ENCODE measurements at regions not wholly inside any gene's neighbourhood (a gene's known extent, or its start where the extent isn't known, plus 50 kb on each side); places are given as distances from the start of the nearest gene placed in this dataset.

- no peak for TF ChIP-seq CTCF (IDR thresholded peaks at IDR 0.05; ENCODE audit: low read depth, low read length)
- no peak overlapping the region for H3K4me3 ChIP-seq (replicated peaks in 1 of 2; ENCODE audit: low read depth in 2 of 2, low read length in 2 of 2)
- DNase-seq (ENCODE audit: low read depth in 2 of 2), result no peak
Measured at GRCh38 chr18:61019338-61020301, 313.6 kb upstream of the CDH20 start.

DNA sequence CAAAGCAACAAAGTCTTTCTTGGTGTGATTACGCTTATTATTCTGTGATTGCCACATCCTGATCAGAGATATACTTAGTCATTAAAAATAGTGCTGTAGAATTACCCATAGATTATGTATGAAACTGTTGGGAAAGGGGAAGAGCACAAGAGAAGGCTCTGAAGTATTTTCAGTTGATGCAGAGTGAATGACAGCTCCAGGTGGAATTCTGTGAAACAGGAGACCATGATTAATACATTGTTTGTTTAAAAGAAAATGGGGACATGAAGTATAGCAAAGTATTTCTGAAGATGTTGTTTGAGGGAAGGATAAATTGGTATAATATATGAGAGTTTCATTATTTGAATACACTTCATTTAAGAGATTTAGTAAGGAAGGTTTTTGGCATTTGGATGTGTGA is 307.6 kb upstream of the CDH20 start:
- no peak for TF ChIP-seq CTCF (IDR thresholded peaks at IDR 0.05; ENCODE audit: low read depth, low read length)
- DNase-seq (ENCODE audit: low read depth in 2 of 2), result no peak
- no peak overlapping the region for H3K4me3 ChIP-seq (replicated peaks in 1 of 2; ENCODE audit: low read depth in 2 of 2, low read length in 2 of 2)

GRCh38 chr18:61031626-61032025 is 301.6 kb upstream of the CDH20 start:
- no peak for DNase-seq (ENCODE audit: low read depth in 2 of 2)
- no peak overlapping the region for H3K4me3 ChIP-seq (replicated peaks in 1 of 2; ENCODE audit: low read depth in 2 of 2, low read length in 2 of 2)
- TF ChIP-seq CTCF (IDR thresholded peaks at IDR 0.05; ENCODE audit: low read depth, low read length), result no peak

GRCh38 chr18:61034580-61034979 is 298.6 kb upstream of the CDH20 start:
- no peak for TF ChIP-seq CTCF (IDR thresholded peaks at IDR 0.05; ENCODE audit: low read depth, low read length)
- no peak overlapping the region for H3K4me3 ChIP-seq (replicated peaks in 1 of 2; ENCODE audit: low read depth in 2 of 2, low read length in 2 of 2)
- no peak for DNase-seq (ENCODE audit: low read depth in 2 of 2)

GRCh38 chr18:61039251-61039650 is 294.0 kb upstream of the CDH20 start:
- H3K4me3 ChIP-seq (replicated peaks in 1 of 2; ENCODE audit: low read depth in 2 of 2, low read length in 2 of 2), result no peak overlapping the region
- no peak for TF ChIP-seq CTCF (IDR thresholded peaks at IDR 0.05; ENCODE audit: low read depth, low read length)
- DNase-seq (ENCODE audit: low read depth in 2 of 2), result no peak

- no peak for TF ChIP-seq CTCF (IDR thresholded peaks at IDR 0.05; ENCODE audit: low read depth, low read length)
Measured at GRCh38 chr18:61047794-61048193, 285.4 kb upstream of the CDH20 start.

More at GRCh38 chr18:61047794-61048193, 285.4 kb upstream of the CDH20 start:
- no peak for DNase-seq (ENCODE audit: low read depth in 2 of 2)
- H3K4me3 ChIP-seq (replicated peaks in 1 of 2; ENCODE audit: low read depth in 2 of 2, low read length in 2 of 2), result no peak overlapping the region

All from cardiac fibroblast (primary cell).